HEK293 (cell line): ENCODE measurements at regions not wholly inside any gene's neighbourhood (a gene's known extent, or its start where the extent isn't known, plus 50 kb on each side); places are given as distances from the start of the nearest gene placed in this dataset.

ENCODE experiments used
- CTCF ChIA-PET: fragments of 350-600 bp; formaldehyde crosslinking; extraction: SDS; loops from one replicate; lab custom pipeline; 2021; ENCODE audit warnings: antibody characterized with exemption; lab: Yijun Ruan, JAX
- POLR2A ChIA-PET: fragments of 300-600 bp; formaldehyde crosslinking; extraction: SDS; loops from one replicate; lab custom pipeline; 2020; ENCODE audit warnings: antibody characterized with exemption, inconsistent platforms; lab: Yijun Ruan, JAX
- H3K27ac ChIP-seq: fragments of 200-500 bp; sonication (Bioruptor generic); 2 replicates; pipeline ENCODE4 v1.5.1; 2014; ENCODE audit warnings: low read depth, low read length, control low read depth, inconsistent platforms; ENCODE audit errors: extremely low read depth
- H3K36me3 ChIP-seq, 2 experiments: fragments of 200-500 bp in 1 of 2; sonication (Bioruptor generic) in 1 of 2; 1 replicate in 1 of 2; 2 replicates in 1 of 2; pipeline ENCODE4 v1.5.1; 2014 to 2017; ENCODE audit warnings: inconsistent platforms in 2 of 2, low read length in 2 of 2; ENCODE audit not compliant: control insufficient read depth in 2 of 2, insufficient read depth in 1 of 2
- H3K4me1 ChIP-seq: fragments of 200-500 bp; sonication (Bioruptor generic); 2 replicates; pipeline ENCODE4 v1.5.1; 2014; ENCODE audit warnings: mild to moderate bottlenecking, low read length, inconsistent platforms; ENCODE audit not compliant: control insufficient read depth, insufficient read depth
- H3K4me3 ChIP-seq: 2 replicates; pipeline ENCODE4 v1.5.1; 2011; ENCODE audit warnings: low read depth, mild to moderate bottlenecking, control low read depth, low read length, moderate library complexity
- H3K9me3 ChIP-seq: fragments of 200-500 bp; sonication (Bioruptor generic); 2 replicates; pipeline ENCODE4 v1.5.1; 2014; ENCODE audit warnings: low read depth, low read length, inconsistent platforms; ENCODE audit not compliant: control insufficient read depth, insufficient read depth
- MZF1 ChIP-seq: fragments of 450-650 bp; formaldehyde crosslinking; IDR thresholded peaks from 2 replicates; pipeline ENCODE4 v1.5.1; 2017; ENCODE audit warnings: missing biosample characterization, missing genetic modification characterization, borderline replicate concordance
- SP3 ChIP-seq: fragments of 450-650 bp; formaldehyde crosslinking; IDR thresholded peaks from 2 replicates; pipeline ENCODE4 v1.5.1; 2016; ENCODE audit warnings: missing biosample characterization, missing genetic modification characterization
- ZBTB17 ChIP-seq: fragments of 450-650 bp; formaldehyde crosslinking; IDR thresholded peaks from 2 replicates; pipeline ENCODE4 v1.5.1; 2016; ENCODE audit warnings: missing biosample characterization, missing genetic modification characterization
- ZBTB8A ChIP-seq: fragments of 450-650 bp; formaldehyde crosslinking; IDR thresholded peaks from 2 replicates; pipeline ENCODE4 v1.5.1; 2016; ENCODE audit warnings: missing biosample characterization, missing genetic modification characterization
- ZEB2 ChIP-seq: fragments of 450-650 bp; formaldehyde crosslinking; IDR thresholded peaks from 2 replicates; pipeline ENCODE4 v1.5.1; 2016; ENCODE audit warnings: missing biosample characterization, missing genetic modification characterization
- ZFP69B ChIP-seq: fragments of 450-650 bp; formaldehyde crosslinking; IDR thresholded peaks from 2 replicates; pipeline ENCODE4 v1.5.1; 2016; ENCODE audit warnings: missing biosample characterization, missing genetic modification characterization
- ZNF112 ChIP-seq: fragments of 450-650 bp; formaldehyde crosslinking; IDR thresholded peaks from 2 replicates; pipeline ENCODE4 v1.5.0; 2017; ENCODE audit warnings: missing biosample characterization, missing genetic modification characterization
- ZNF133 ChIP-seq: fragments of 450-650 bp; formaldehyde crosslinking; IDR thresholded peaks from 2 replicates; pipeline ENCODE4 v1.5.1; 2016; ENCODE audit warnings: missing biosample characterization, missing genetic modification characterization
- ZNF248 ChIP-seq: fragments of 450-650 bp; formaldehyde crosslinking; IDR thresholded peaks from 2 replicates; pipeline ENCODE4 v1.5.1; 2017; ENCODE audit warnings: missing biosample characterization, missing genetic modification characterization
- ZNF571 ChIP-seq: fragments of 450-650 bp; formaldehyde crosslinking; IDR thresholded peaks from 2 replicates; pipeline ENCODE4 v1.5.0; 2017; ENCODE audit warnings: missing biosample characterization, missing genetic modification characterization
- ZNF624 ChIP-seq: fragments of 450-650 bp; formaldehyde crosslinking; IDR thresholded peaks from 2 replicates; pipeline ENCODE4 v1.5.1; 2017; ENCODE audit warnings: missing biosample characterization, missing genetic modification characterization
- ZNF654 ChIP-seq: fragments of 450-650 bp; formaldehyde crosslinking; IDR thresholded peaks from 2 replicates; pipeline ENCODE4 v1.5.1; 2016; ENCODE audit warnings: low read depth, missing biosample characterization, missing genetic modification characterization
- ZNF747 ChIP-seq: fragments of 450-650 bp; formaldehyde crosslinking; IDR thresholded peaks from 2 replicates; pipeline ENCODE4 v1.5.1; 2016; ENCODE audit warnings: missing biosample characterization, missing genetic modification characterization
- TF ChIP-seq, protein P1 (sequence below): fragments of 450-650 bp; formaldehyde crosslinking; IDR thresholded peaks from 2 replicates; pipeline ENCODE4; 2016; ENCODE audit warnings: missing biosample characterization, missing genetic modification characterization
- TF ChIP-seq, protein P2 (sequence below): fragments of 450-650 bp; formaldehyde crosslinking; optimal IDR thresholded peaks from 2 replicates; pipeline ENCODE3; 2016; ENCODE audit warnings: missing biosample characterization, mild to moderate bottlenecking, missing genetic modification characterization
- TF ChIP-seq, protein P3 (sequence below): fragments of 450-650 bp; formaldehyde crosslinking; IDR thresholded peaks from 2 replicates; pipeline ENCODE4 v1.5.1; 2016; ENCODE audit warnings: missing biosample characterization, missing genetic modification characterization
- TF ChIP-seq, protein P4 (sequence below): fragments of 450-650 bp; formaldehyde crosslinking; IDR thresholded peaks from 2 replicates; pipeline ENCODE4 v1.5.1; 2017; ENCODE audit warnings: missing biosample characterization, missing genetic modification characterization
- TF ChIP-seq, protein P5 (sequence below): fragments of 450-650 bp; formaldehyde crosslinking; IDR thresholded peaks from 2 replicates; pipeline ENCODE4 v1.5.1; 2016; ENCODE audit warnings: missing biosample characterization, missing genetic modification characterization, borderline replicate concordance

DNA sequence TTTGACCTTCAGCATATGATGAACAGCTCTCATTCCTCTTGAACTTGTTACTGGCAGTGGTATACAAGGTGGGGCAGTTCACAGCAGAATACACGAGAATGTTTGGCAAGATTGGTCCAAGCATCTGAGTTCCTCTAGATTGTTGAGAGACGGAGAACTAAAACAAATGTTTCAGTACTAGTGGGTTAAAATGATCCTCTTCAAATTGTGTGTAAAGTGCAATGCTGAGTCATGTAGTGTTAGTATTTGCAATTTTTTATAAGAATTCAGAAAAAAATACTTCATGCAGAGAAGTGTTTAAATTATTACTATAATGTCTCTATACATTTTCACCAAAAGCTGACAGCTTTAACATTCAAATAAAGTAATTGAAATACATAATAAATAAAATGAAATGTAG is 879.8 kb downstream of the TFAP2A start:
- H3K9me3 ChIP-seq: no peaks in the 10 kb centered on the region
- H3K36me3 ChIP-seq: no peaks in the 10 kb centered on the region
- TF ChIP-seq ZNF654 (tag by site-specific recombination): no peak
- TF ChIP-seq ZNF571: no peak
- no peak for TF ChIP-seq ZBTB17 (tag by site-specific recombination)
- TF ChIP-seq ZEB2 (tag by site-specific recombination): no peak
- TF ChIP-seq, protein P1, sequence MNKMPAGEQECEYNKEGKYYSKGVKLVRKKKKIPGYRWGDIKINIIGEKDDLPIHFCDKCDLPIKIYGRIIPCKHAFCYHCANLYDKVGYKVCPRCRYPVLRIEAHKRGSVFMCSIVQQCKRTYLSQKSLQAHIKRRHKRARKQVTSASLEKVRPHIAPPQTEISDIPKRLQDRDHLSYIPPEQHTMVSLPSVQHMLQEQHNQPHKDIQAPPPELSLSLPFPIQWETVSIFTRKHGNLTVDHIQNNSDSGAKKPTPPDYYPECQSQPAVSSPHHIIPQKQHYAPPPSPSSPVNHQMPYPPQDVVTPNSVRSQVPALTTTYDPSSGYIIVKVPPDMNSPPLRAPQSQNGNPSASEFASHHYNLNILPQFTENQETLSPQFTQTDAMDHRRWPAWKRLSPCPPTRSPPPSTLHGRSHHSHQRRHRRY (tag by site-specific recombination): no peak
- TF ChIP-seq, protein P2, sequence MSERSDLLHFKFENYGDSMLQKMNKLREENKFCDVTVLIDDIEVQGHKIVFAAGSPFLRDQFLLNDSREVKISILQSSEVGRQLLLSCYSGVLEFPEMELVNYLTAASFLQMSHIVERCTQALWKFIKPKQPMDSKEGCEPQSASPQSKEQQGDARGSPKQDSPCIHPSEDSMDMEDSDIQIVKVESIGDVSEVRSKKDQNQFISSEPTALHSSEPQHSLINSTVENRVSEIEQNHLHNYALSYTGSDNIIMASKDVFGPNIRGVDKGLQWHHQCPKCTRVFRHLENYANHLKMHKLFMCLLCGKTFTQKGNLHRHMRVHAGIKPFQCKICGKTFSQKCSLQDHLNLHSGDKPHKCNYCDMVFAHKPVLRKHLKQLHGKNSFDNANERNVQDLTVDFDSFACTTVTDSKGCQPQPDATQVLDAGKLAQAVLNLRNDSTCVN (tag by site-specific recombination): no peak
- TF ChIP-seq ZNF747: no peak
- TF ChIP-seq ZNF624 (tag by site-specific recombination): no peak
- TF ChIP-seq ZNF248 (tag by site-specific recombination): no peak
- TF ChIP-seq ZNF112: no peak
- TF ChIP-seq ZBTB8A: no peak
- TF ChIP-seq MZF1 (tag by site-specific recombination): no peak
- TF ChIP-seq, protein P3, sequence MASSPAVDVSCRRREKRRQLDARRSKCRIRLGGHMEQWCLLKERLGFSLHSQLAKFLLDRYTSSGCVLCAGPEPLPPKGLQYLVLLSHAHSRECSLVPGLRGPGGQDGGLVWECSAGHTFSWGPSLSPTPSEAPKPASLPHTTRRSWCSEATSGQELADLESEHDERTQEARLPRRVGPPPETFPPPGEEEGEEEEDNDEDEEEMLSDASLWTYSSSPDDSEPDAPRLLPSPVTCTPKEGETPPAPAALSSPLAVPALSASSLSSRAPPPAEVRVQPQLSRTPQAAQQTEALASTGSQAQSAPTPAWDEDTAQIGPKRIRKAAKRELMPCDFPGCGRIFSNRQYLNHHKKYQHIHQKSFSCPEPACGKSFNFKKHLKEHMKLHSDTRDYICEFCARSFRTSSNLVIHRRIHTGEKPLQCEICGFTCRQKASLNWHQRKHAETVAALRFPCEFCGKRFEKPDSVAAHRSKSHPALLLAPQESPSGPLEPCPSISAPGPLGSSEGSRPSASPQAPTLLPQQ (tag by site-specific recombination): no peak
- no peak for TF ChIP-seq ZNF133 (tag by site-specific recombination)
- TF ChIP-seq SP3 (tag by site-specific recombination): no peak
- no peak for TF ChIP-seq ZFP69B (tag by site-specific recombination)
- H3K4me3 ChIP-seq: no peak overlapping the region
- H3K27ac ChIP-seq: no peak overlapping the region
- CTCF ChIA-PET: no interaction called here
- no peaks in the 10 kb centered on the region for H3K4me1 ChIP-seq
- POLR2A ChIA-PET: no interaction called here

DNA sequence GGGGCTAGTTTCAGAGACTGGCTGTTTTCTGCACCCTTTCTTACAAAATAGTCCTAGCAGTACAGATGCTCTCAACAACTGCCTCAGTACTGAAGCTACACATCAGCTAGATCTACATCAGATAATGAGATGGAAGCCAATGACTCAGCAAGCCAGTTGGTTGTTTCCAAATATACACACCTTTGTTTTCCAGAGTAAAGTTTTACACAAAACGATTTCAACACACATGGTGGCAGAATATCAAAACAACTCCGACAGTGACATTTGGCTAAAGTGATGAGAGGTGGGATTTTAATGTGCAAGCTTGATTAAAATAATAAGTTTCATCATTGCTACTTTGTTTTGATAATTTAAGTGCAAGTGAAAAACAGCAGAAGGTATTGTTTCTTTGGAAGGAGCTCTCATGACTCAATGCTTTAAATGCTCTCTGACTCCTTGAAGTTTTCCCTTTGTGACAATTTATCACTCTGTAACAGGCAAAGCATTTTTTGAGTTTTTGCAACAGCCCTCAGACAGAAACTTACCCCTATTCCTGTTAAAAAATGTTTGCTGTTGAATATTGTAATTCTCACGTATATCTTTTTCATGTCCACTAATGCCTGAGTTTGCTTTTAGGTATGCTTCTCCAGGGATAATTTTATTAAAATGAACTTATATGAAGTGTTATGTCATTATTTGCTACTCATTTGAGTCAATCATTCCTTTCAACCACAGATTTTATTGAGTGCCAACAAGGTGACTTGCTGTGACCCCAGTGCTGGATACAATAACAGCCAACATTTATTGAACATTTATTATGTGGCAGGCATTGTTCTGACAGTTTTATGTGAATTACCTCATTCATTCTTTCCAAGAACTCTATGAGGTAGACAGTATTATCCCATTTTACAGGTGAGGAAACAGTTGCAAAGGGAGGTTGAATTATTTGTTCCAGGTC is 882.0 kb downstream of the TFAP2A start:
- Histone ChIP-seq H3K36me3 (no peaks in the 10 kb centered on the region), H3K9me3 (no peaks in the 10 kb centered on the region), H3K4me1 (no peaks in the 10 kb centered on the region), H3K4me3 (no peak overlapping the region), H3K27ac (no peak overlapping the region)
- POLR2A ChIA-PET: no interaction called here
- CTCF ChIA-PET: interaction anchor here (1.0 to 4.7 kb wide), 2 partner anchors 8 to 497 kb away, joined by 3 to 20 read pairs; no protein-coding TSS in a partner anchor
- TF ChIP-seq, protein P4, sequence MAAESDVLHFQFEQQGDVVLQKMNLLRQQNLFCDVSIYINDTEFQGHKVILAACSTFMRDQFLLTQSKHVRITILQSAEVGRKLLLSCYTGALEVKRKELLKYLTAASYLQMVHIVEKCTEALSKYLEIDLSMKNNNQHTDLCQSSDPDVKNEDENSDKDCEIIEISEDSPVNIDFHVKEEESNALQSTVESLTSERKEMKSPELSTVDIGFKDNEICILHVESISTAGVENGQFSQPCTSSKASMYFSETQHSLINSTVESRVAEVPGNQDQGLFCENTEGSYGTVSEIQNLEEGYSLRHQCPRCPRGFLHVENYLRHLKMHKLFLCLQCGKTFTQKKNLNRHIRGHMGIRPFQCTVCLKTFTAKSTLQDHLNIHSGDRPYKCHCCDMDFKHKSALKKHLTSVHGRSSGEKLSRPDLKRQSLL (tag by site-specific recombination): no peak
- TF ChIP-seq, protein P5, sequence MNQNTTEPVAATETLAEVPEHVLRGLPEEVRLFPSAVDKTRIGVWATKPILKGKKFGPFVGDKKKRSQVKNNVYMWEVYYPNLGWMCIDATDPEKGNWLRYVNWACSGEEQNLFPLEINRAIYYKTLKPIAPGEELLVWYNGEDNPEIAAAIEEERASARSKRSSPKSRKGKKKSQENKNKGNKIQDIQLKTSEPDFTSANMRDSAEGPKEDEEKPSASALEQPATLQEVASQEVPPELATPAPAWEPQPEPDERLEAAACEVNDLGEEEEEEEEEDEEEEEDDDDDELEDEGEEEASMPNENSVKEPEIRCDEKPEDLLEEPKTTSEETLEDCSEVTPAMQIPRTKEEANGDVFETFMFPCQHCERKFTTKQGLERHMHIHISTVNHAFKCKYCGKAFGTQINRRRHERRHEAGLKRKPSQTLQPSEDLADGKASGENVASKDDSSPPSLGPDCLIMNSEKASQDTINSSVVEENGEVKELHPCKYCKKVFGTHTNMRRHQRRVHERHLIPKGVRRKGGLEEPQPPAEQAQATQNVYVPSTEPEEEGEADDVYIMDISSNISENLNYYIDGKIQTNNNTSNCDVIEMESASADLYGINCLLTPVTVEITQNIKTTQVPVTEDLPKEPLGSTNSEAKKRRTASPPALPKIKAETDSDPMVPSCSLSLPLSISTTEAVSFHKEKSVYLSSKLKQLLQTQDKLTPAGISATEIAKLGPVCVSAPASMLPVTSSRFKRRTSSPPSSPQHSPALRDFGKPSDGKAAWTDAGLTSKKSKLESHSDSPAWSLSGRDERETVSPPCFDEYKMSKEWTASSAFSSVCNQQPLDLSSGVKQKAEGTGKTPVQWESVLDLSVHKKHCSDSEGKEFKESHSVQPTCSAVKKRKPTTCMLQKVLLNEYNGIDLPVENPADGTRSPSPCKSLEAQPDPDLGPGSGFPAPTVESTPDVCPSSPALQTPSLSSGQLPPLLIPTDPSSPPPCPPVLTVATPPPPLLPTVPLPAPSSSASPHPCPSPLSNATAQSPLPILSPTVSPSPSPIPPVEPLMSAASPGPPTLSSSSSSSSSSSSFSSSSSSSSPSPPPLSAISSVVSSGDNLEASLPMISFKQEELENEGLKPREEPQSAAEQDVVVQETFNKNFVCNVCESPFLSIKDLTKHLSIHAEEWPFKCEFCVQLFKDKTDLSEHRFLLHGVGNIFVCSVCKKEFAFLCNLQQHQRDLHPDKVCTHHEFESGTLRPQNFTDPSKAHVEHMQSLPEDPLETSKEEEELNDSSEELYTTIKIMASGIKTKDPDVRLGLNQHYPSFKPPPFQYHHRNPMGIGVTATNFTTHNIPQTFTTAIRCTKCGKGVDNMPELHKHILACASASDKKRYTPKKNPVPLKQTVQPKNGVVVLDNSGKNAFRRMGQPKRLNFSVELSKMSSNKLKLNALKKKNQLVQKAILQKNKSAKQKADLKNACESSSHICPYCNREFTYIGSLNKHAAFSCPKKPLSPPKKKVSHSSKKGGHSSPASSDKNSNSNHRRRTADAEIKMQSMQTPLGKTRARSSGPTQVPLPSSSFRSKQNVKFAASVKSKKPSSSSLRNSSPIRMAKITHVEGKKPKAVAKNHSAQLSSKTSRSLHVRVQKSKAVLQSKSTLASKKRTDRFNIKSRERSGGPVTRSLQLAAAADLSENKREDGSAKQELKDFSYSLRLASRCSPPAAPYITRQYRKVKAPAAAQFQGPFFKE (tag by site-specific recombination): no peak
